NCI-H2081 (cell line): ENCODE measurements at regions not wholly inside any gene's neighbourhood (a gene's known extent, or its start where the extent isn't known, plus 50 kb on each side); places are given as distances from the start of the nearest gene placed in this dataset.

Source experiments
- DNase-seq, 2 experiments: peaks; one replicate each; lab custom pipeline; 2025; lab: John Stamatoyannopoulos, UW

GRCh38 chr1:244196571-244197285 lies 145.6 kb downstream of the ZBTB18 start:
- DNase-seq = no peak

- DNase-seq = no peak
These were observed 146.8 kb downstream of the ZBTB18 start for GRCh38 chr1:244197851-244198375.

- DNase-seq = no peak
These were observed 148.8 kb downstream of the ZBTB18 start for GRCh38 chr1:244199902-244200301.

- DNase-seq = no peak
These were observed 149.5 kb downstream of the ZBTB18 start for GRCh38 chr1:244200596-244200995.

GRCh38 chr1:244201750-244202149 lies 150.7 kb downstream of the ZBTB18 start:
- no peak for DNase-seq

GRCh38 chr1:244204004-244204403 lies 152.9 kb downstream of the ZBTB18 start:
- no peak for DNase-seq

- DNase-seq = no peak
These were observed 154.1 kb downstream of the ZBTB18 start for GRCh38 chr1:244205171-244205570.

GRCh38 chr1:244205906-244206305 lies 154.8 kb downstream of the ZBTB18 start:
- DNase-seq = no peak

GRCh38 chr1:244207042-244207934 lies 156.2 kb downstream of the ZBTB18 start:
- no peak for DNase-seq

- no peak for DNase-seq
These were observed 156.8 kb downstream of the ZBTB18 start for GRCh38 chr1:244207935-244208244.

GRCh38 chr1:244209955-244210354 lies 158.9 kb downstream of the ZBTB18 start:
- DNase-seq = peak in 1 of 2 experiments; percentile 10

- no peak for DNase-seq
These were observed 159.9 kb downstream of the ZBTB18 start for GRCh38 chr1:244210884-244211558.

GRCh38 chr1:244211559-244211944 lies 160.5 kb downstream of the ZBTB18 start:
- DNase-seq = no peak

- DNase-seq = no peak
These were observed 161.1 kb downstream of the ZBTB18 start for GRCh38 chr1:244212219-244212618.

- no peak for DNase-seq
These were observed 161.9 kb downstream of the ZBTB18 start for GRCh38 chr1:244212797-244213475.

GRCh38 chr1:244214009-244214967 lies 163.2 kb downstream of the ZBTB18 start:
- DNase-seq = no peak

GRCh38 chr1:244216836-244217235 lies 165.8 kb downstream of the ZBTB18 start:
- no peak for DNase-seq

GRCh38 chr1:244217711-244218110 lies 166.6 kb downstream of the ZBTB18 start:
- no peak for DNase-seq

- DNase-seq = no peak
These were observed 167.1 kb downstream of the ZBTB18 start for GRCh38 chr1:244218220-244218619.

GRCh38 chr1:244219149-244219548 lies 168.1 kb downstream of the ZBTB18 start:
- DNase-seq = no peak

- no peak for DNase-seq
These were observed 168.7 kb downstream of the ZBTB18 start for GRCh38 chr1:244219802-244220201.
